B cell (primary cell): ENCODE measurements at regions not wholly inside any gene's neighbourhood (a gene's known extent, or its start where the extent isn't known, plus 50 kb on each side); places are given as distances from the start of the nearest gene placed in this dataset.
"Not testable (repeated sequence)": the region's sequence is repeated elsewhere in the genome, so short reads cannot be mapped to it uniquely, and the experiment has no call there.

Experiments used
- ATAC-seq: fragments of 200-7000 bp; cut with Tn5 transposase; one replicate; pipeline ENCODE4 v1.10.0; 2021; ENCODE audit warnings: low read depth, mild to moderate bottlenecking, moderate number of reproducible peaks, moderate library complexity
- CTCF ChIA-PET: fragments of 350-600 bp; sonication (Branson Sonifier 250); formaldehyde crosslinking; loops from one replicate; lab custom pipeline; 2021; ENCODE audit warnings: antibody characterized with exemption, inconsistent platforms; lab: Charles Lee
- POLR2A ChIA-PET: fragments of 350-600 bp; sonication (Branson Sonifier 250); formaldehyde crosslinking; loops from one replicate; lab custom pipeline; 2021; ENCODE audit warnings: antibody characterized with exemption; lab: Charles Lee
- DNase-seq: peaks from one replicate; pipeline ENCODE4 v3.0.0; 2013
- H2AFZ ChIP-seq: 2 replicates; pipeline ENCODE4 v1.6.1; 2012; ENCODE audit warnings: mild to moderate bottlenecking, low read depth, low read length; ENCODE audit not compliant: insufficient read depth, poor library complexity, severe bottlenecking
- H3K27ac ChIP-seq, 2 donors: 1 replicate in 1 of 2; 2 replicates in 1 of 2; pipeline ENCODE4 v1.5.1; 2012 to 2013; ENCODE audit warnings: low read length in 2 of 2, mild to moderate bottlenecking in 2 of 2, moderate library complexity in 1 of 2
- H3K27me3 ChIP-seq, 4 experiments: fragments of 200-600 bp in 1 of 4; sonication (generic) in 1 of 4; replicated peaks in 1 of 4; 1 replicate in 2 of 4; 2 replicates in 2 of 4; pipeline versions ENCODE4 v1.6.1 to v1.7.0; 2013 to 2016; ENCODE audit warnings: low read length in 3 of 4, mild to moderate bottlenecking in 2 of 4, mixed read lengths in 1 of 4, moderate library complexity in 1 of 4; ENCODE audit not compliant: insufficient read depth in 4 of 4, control insufficient read depth in 3 of 4; ENCODE audit errors: control extremely low read depth in 1 of 4
- H3K36me3 ChIP-seq, 2 experiments: replicated peaks in 1 of 2; 1 replicate in 1 of 2; 2 replicates in 1 of 2; pipeline versions ENCODE4 v1.6.1 to v1.7.1; 2013; ENCODE audit warnings: low read length in 1 of 2; ENCODE audit not compliant: insufficient read depth in 2 of 2, control insufficient read depth in 1 of 2; ENCODE audit errors: control extremely low read depth in 1 of 2, extremely low read depth in 1 of 2
- H3K4me1 ChIP-seq, 2 donors: fragments of 200-600 bp in 1 of 2; sonication (generic) in 1 of 2; 1 replicate in 1 of 2; 2 replicates in 1 of 2; pipeline versions ENCODE4 v1.5.1 to v1.6.1; 2013 to 2017; ENCODE audit warnings: low read length in 2 of 2; ENCODE audit not compliant: control insufficient read depth in 2 of 2, insufficient read depth in 2 of 2
- H3K4me2 ChIP-seq: replicated peaks from 2 replicates; pipeline ENCODE3; 2012; ENCODE audit warnings: mild to moderate bottlenecking, low read depth, low read length; ENCODE audit not compliant: poor library complexity, severe bottlenecking
- H3K4me3 ChIP-seq, 5 experiments: fragments of 200-600 bp in 1 of 5; sonication (generic) in 1 of 5; 1 replicate in 3 of 5; 2 replicates in 2 of 5; pipeline versions ENCODE4 v1.5.1 to v1.7.0; 2011 to 2016; ENCODE audit warnings: low read length in 4 of 5, mild to moderate bottlenecking in 4 of 5, low read depth in 2 of 5, control low read depth in 1 of 5, moderate library complexity in 1 of 5; ENCODE audit not compliant: insufficient read depth in 1 of 5; ENCODE audit errors: control extremely low read depth in 1 of 5, extremely low read depth in 1 of 5
- H3K79me2 ChIP-seq: fragments of 200-600 bp; sonication (generic); one replicate; pipeline ENCODE4 v1.6.0; 2016; ENCODE audit warnings: low read length; ENCODE audit not compliant: control insufficient read depth, insufficient read depth
- H3K9ac ChIP-seq: fragments of 200-600 bp; sonication (generic); 2 replicates; pipeline ENCODE4 v1.6.1; 2017; ENCODE audit warnings: mild to moderate bottlenecking, low read length, moderate library complexity
- H3K9me3 ChIP-seq, 3 donors: one replicate each; pipeline versions ENCODE4 v1.6.1 to v1.7.1; 2013; ENCODE audit warnings: low read length in 2 of 3; ENCODE audit not compliant: control insufficient read depth in 2 of 3, insufficient read depth in 1 of 3; ENCODE audit errors: control extremely low read depth in 1 of 3
- H4K20me1 ChIP-seq: 2 replicates; pipeline ENCODE4 v1.6.0; 2012; ENCODE audit warnings: mild to moderate bottlenecking, low read length; ENCODE audit not compliant: insufficient read depth, control insufficient read depth, poor library complexity, severe bottlenecking
- H3K27ac Mint-ChIP-seq: one replicate; pipeline ENCODE4 v1.8.0; 2021; ENCODE audit warnings: mixed read lengths
- H3K27me3 Mint-ChIP-seq: one replicate; pipeline ENCODE4 v1.8.0; 2021; ENCODE audit warnings: mixed read lengths
- H3K4me1 Mint-ChIP-seq: one replicate; pipeline ENCODE4 v1.8.0; 2021; ENCODE audit warnings: mixed read lengths
- H3K4me3 Mint-ChIP-seq: one replicate; pipeline ENCODE4 v1.8.0; 2021; ENCODE audit warnings: mixed read lengths
- H3K9me3 Mint-ChIP-seq: one replicate; pipeline ENCODE4 v1.8.0; 2022; ENCODE audit warnings: mixed read lengths; ENCODE audit not compliant: insufficient read depth
- CTCF ChIP-seq: fragments of 200-600 bp; IDR thresholded peaks from one replicate; pipeline ENCODE4 v1.8.0; 2022; ENCODE audit warnings: antibody characterized with exemption, mild to moderate bottlenecking
- EZH2 ChIP-seq: IDR thresholded peaks from 2 replicates; pipeline ENCODE4 v1.6.1; 2012; ENCODE audit warnings: borderline replicate concordance, low read depth, mild to moderate bottlenecking, moderate library complexity, low read length; ENCODE audit not compliant: insufficient read depth, poor library complexity, severe bottlenecking
- WGBS: methylation state at CpG from one replicate; pipeline ENCODE4 v1.1.5; 2013; ENCODE audit warnings: missing lambda C conversion rate; ENCODE audit not compliant: insufficient coverage; 5-methylcytosine and 5-hydroxymethylcytosine counted together
- intact Hi-C: fragments of 100-400 bp; cut with micrococcal nuclease; formaldehyde crosslinking; loops from one replicate; pipeline ENCODE4 v1.10.0; 2022

DNA sequence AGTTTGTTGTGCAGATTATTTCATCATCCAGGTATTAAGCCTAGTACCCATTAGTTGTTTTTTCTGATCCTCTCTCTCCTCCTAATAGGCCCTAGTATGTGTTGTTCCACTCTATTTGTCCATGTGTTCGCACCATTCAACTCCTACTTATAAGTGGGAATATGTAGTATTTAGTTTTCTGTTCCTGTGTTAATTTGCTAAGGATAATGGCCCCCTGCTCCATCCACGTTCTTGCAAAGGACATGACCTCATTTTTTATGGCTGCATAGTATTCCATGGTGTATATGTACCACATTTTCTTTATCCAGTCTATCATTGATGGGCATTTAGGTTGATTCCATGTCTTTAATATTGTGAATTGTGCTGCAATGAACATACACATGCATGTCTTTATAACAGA is 107.8 kb downstream of the ZNF429 start:
- H2AFZ ChIP-seq, POLR2A ChIA-PET, H3K4me3 ChIP-seq, H3K4me1 Mint-ChIP-seq, intact Hi-C loops, DNase-seq, ATAC-seq, H3K4me3 Mint-ChIP-seq, H3K27me3 Mint-ChIP-seq, H3K27ac Mint-ChIP-seq, CTCF ChIA-PET, H3K27me3 ChIP-seq, H3K4me2 ChIP-seq, H3K79me2 ChIP-seq, H3K36me3 ChIP-seq, H3K27ac ChIP-seq, H3K9me3 Mint-ChIP-seq, H4K20me1 ChIP-seq, H3K4me1 ChIP-seq, H3K9ac ChIP-seq: not testable (repeated sequence)
- WGBS = no CpG with 5 or more reads among the region's 2 CpGs
- peaks cover 0 to 20% (median 6%) of the 10 kb centered on the region in 3 donors for H3K9me3 ChIP-seq

DNA sequence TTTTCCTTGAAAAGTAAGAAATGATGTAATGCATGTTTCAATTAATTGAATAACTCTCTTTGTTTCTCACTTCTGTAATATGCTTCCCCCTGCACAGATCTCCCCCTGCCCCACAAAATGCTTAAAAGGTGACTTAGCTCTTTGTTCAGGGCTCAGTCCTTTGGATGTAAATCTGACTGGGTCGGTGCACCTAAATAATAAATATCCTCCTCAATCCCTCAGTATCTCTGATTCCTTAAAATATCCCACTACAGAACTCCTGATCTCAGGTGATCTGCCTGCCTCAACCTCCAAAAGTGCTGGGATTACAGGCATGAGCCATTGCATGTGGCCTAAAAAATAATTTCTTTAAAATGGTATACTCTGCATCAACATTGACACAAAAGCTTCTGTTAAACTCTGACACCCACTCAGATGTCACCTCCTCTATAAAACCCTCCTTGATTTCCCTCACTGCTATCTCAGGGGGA is 107.0 kb downstream of the ZNF429 start:
- Histone ChIP-seq H3K79me2 (no peaks in the 10 kb centered on the region), H3K27me3 (no peaks in the 10 kb centered on the region), H3K9me3 (peaks cover 0 to 20% (median 3%) of the 10 kb centered on the region in 3 donors), H3K4me3 (no peak overlapping the region), H3K27ac (no peak overlapping the region), H3K4me1 (no peaks in the 10 kb centered on the region), H3K4me2 (no peak overlapping the region), H4K20me1 (no peaks in the 10 kb centered on the region), H2AFZ (no peak overlapping the region), H3K36me3 (no peaks in the 10 kb centered on the region), H3K9ac (no peak overlapping the region)
- no peaks in the 10 kb centered on the region for H3K4me1 Mint-ChIP-seq
- 63% methylated on average over 1 of the region's 1 CpG for WGBS
- intact Hi-C loops = no loop called here
- H3K4me3 Mint-ChIP-seq = no peak overlapping the region
- H3K27ac Mint-ChIP-seq = no peak overlapping the region
- ChIA-PET POLR2A (no interaction called here), CTCF (no interaction called here)
- H3K27me3 Mint-ChIP-seq = no peaks in the 10 kb centered on the region
- peaks cover 3% of the 10 kb centered on the region for H3K9me3 Mint-ChIP-seq
- ATAC-seq = no peak
- TF ChIP-seq CTCF (no peak), EZH2 (no peak)
- no peak for DNase-seq
